ENCODE measurements at regions not wholly inside any gene's neighbourhood (a gene's known extent, or its start where the extent isn't known, plus 50 kb on each side); places are given as distances from the start of the nearest gene placed in this dataset.
A peak's percentile ranks its signal among the peaks of the same experiment; 100 is the strongest.

- peaks cover 0 to 39% of the 10 kb centered on the region in 2 donors for H3K27me3 ChIP-seq
- H3K27ac ChIP-seq, result no peak overlapping the region
- intact Hi-C loops (cut with DNase I; ENCODE audit: low total_unique reads), result no loop called here
- no peaks in the 10 kb centered on the region for H3K36me3 ChIP-seq
- H3K9me3 ChIP-seq, result no peaks in the 10 kb centered on the region
- TF ChIP-seq, protein P1, sequence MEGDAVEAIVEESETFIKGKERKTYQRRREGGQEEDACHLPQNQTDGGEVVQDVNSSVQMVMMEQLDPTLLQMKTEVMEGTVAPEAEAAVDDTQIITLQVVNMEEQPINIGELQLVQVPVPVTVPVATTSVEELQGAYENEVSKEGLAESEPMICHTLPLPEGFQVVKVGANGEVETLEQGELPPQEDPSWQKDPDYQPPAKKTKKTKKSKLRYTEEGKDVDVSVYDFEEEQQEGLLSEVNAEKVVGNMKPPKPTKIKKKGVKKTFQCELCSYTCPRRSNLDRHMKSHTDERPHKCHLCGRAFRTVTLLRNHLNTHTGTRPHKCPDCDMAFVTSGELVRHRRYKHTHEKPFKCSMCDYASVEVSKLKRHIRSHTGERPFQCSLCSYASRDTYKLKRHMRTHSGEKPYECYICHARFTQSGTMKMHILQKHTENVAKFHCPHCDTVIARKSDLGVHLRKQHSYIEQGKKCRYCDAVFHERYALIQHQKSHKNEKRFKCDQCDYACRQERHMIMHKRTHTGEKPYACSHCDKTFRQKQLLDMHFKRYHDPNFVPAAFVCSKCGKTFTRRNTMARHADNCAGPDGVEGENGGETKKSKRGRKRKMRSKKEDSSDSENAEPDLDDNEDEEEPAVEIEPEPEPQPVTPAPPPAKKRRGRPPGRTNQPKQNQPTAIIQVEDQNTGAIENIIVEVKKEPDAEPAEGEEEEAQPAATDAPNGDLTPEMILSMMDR (IDR thresholded peaks at IDR 0.05), result no peak
- H3K4me3 ChIP-seq, result no peak overlapping the region
- DNase-seq, result no peak
- H3K4me1 ChIP-seq, result no peaks in the 10 kb centered on the region
Observed at GRCh38 chr12:108462686-108463085, 52.4 kb upstream of the FICD start.

- H3K36me3 ChIP-seq, result no peaks in the 10 kb centered on the region
- DNase-seq, result no peak
- no peaks in the 10 kb centered on the region for H3K4me1 ChIP-seq
- no peak overlapping the region for H3K4me3 ChIP-seq
- TF ChIP-seq, protein P1 (IDR thresholded peaks at IDR 0.05), result no peak
- no peaks in the 10 kb centered on the region for H3K9me3 ChIP-seq
- H3K27ac ChIP-seq, result no peak overlapping the region
- intact Hi-C loops (cut with DNase I; ENCODE audit: low total_unique reads), result no loop called here
- peaks cover 0 to 36% of the 10 kb centered on the region in 2 donors for H3K27me3 ChIP-seq
Observed at GRCh38 chr12:108461058-108461660, 53.9 kb upstream of the FICD start.

DNA sequence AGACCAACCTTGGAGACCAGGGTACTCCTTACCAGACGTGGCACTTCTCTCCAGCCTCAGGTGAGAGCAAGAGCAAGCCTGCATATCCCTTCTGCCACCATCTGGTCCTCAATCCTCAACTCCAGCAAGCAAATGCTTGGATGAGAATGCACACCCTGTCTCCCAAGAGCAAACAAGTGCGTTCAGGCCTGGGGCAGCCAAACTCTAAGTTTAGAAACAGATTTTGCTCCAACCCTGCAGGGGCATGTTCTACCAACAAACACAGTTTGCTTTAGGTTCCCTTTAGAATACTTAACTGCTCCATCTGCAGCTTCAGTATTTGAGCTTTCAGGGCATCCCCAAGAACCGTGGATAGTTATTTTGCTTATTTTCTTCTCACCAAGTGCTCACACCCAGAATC, 55.9 kb upstream of the FICD start:
- no peak for DNase-seq
- TF ChIP-seq, protein P1 (IDR thresholded peaks at IDR 0.05), result no peak
- H3K4me1 ChIP-seq, result no peaks in the 10 kb centered on the region
- H3K4me3 ChIP-seq, result no peak overlapping the region
- H3K27me3 ChIP-seq, result peaks cover 0 to 22% of the 10 kb centered on the region in 2 donors
- intact Hi-C loops (cut with DNase I; ENCODE audit: low total_unique reads), result no loop called here
- H3K36me3 ChIP-seq, result no peaks in the 10 kb centered on the region
- no peaks in the 10 kb centered on the region for H3K9me3 ChIP-seq
- H3K27ac ChIP-seq, result no peak overlapping the region

DNA sequence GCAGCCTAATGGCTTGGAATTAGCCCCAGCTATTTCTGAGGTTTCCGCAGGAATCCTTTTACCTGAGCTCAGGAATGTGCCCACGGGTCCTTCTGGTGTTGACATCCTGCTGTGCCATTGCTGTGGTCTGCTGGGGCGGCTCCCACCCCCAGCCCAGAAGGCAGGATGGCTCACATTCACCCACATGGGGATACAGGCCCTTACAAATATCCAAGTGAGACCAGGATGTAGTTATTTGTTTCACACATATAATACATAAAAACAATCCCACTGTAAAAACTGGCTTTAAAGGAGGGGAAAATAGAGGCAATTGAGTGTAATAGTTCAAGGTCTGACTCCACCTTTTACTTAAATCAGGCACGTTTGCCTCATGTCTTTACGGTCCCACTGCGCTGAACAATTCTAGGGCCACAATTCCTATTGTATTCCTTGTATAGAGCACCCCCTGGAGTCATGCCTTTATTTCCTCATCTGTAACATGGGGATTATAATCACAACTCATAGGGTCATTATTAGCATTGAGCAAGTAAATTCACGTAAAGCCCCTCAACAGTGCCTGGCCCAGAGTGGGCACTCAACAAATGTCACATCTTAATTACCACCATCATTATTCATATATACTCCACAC, 57.2 kb upstream of the FICD start:
- intact Hi-C loops (cut with DNase I; ENCODE audit: low total_unique reads), result no loop called here
- Histone ChIP-seq H3K4me3 (no peak overlapping the region), H3K27ac (no peak overlapping the region), H3K9me3 (no peaks in the 10 kb centered on the region), H3K27me3 (peaks cover 0 to 17% of the 10 kb centered on the region in 2 donors), H3K4me1 (no peaks in the 10 kb centered on the region), H3K36me3 (no peaks in the 10 kb centered on the region)
- TF ChIP-seq, protein P1 (IDR thresholded peaks at IDR 0.05), result no peak
- no peak for DNase-seq

GRCh38 chr12:108457006-108457733, 57.9 kb upstream of the FICD start:
- intact Hi-C loops (cut with DNase I; ENCODE audit: low total_unique reads), result no loop called here
- Histone ChIP-seq H3K27ac (no peak overlapping the region), H3K36me3 (no peaks in the 10 kb centered on the region), H3K4me3 (no peak overlapping the region), H3K9me3 (no peaks in the 10 kb centered on the region), H3K27me3 (peaks cover 0 to 10% of the 10 kb centered on the region in 2 donors), H3K4me1 (no peaks in the 10 kb centered on the region)
- TF ChIP-seq, protein P1 (IDR thresholded peaks at IDR 0.05), result peak; percentile 70 to 77
- DNase-seq, result no peak

Measured in tibial artery (tissue), 4 donors.